ENCODE measurements at regions not wholly inside any gene's neighbourhood (a gene's known extent, or its start where the extent isn't known, plus 50 kb on each side); places are given as distances from the start of the nearest gene placed in this dataset.

DNA sequence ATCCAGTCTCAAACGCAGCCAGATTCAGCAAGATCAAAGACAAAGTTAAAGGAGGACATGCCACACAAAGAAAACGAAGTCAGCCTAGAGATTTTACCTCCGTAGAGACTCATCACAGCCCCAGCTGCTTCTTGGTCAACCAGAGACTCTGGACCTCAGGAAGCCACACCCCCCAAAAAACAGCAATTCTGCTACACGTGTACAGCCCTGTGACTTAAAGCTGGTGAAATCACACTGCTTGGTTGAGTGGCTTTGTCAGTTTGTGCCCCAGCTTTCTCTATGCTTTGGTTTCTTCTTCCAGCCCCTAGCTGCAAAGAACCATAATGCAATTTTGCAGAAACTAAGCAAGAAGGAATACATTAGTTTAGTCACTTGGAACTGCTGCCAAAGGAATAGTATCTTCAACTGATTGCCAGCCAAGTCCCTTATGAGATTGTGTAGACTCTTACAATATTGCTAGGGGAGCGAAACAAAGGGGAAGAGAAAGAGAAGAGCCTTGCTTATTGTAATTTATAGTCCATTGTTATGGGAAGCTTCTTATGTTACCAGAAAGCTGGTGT, 158.8 kb upstream of the ZNF462 start:
- Histone ChIP-seq H3K4me3 (ENCODE audit: low read depth, low read length, poor library complexity, severe bottlenecking) (no peak overlapping the region), H4K20me1 (ENCODE audit: insufficient read depth, low read length) (no peaks in the 10 kb centered on the region), H3K9me3 (ENCODE audit: low read length) (no peaks in the 10 kb centered on the region), H3K27ac (ENCODE audit: low read depth, low read length, poor library complexity, severe bottlenecking) (no peak overlapping the region), H3K4me1 (ENCODE audit: insufficient read depth, low read length, poor library complexity, severe bottlenecking) (no peaks in the 10 kb centered on the region), H3K36me3 (ENCODE audit: insufficient read depth, low read length) (no peaks in the 10 kb centered on the region), H3K79me2 (ENCODE audit: insufficient read depth, low read depth, low read length) (no peaks in the 10 kb centered on the region), H3K9me2 (ENCODE audit: insufficient read depth, low read length) (no peaks in the 10 kb centered on the region), H3K4me2 (ENCODE audit: low read length) (no peak overlapping the region), H2AFZ (ENCODE audit: low read length) (no peak overlapping the region)
- TF ChIP-seq, protein P1, sequence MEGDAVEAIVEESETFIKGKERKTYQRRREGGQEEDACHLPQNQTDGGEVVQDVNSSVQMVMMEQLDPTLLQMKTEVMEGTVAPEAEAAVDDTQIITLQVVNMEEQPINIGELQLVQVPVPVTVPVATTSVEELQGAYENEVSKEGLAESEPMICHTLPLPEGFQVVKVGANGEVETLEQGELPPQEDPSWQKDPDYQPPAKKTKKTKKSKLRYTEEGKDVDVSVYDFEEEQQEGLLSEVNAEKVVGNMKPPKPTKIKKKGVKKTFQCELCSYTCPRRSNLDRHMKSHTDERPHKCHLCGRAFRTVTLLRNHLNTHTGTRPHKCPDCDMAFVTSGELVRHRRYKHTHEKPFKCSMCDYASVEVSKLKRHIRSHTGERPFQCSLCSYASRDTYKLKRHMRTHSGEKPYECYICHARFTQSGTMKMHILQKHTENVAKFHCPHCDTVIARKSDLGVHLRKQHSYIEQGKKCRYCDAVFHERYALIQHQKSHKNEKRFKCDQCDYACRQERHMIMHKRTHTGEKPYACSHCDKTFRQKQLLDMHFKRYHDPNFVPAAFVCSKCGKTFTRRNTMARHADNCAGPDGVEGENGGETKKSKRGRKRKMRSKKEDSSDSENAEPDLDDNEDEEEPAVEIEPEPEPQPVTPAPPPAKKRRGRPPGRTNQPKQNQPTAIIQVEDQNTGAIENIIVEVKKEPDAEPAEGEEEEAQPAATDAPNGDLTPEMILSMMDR (conservative IDR thresholded peaks at IDR 0.05; ENCODE audit: low read length) = no peak
- no peak for TF ChIP-seq EZH2phosphoT487 (IDR thresholded peaks at IDR 0.05; ENCODE audit: borderline replicate concordance, low read depth, low read length)
- intact Hi-C loops (cut with micrococcal nuclease; ENCODE audit: unreplicated experiment) = no loop called here
- no TSS peak for BruUV-seq (replicated peaks)
- no peak for DNase-seq (ENCODE audit: low spot score)
- CTCF ChIA-PET (ENCODE audit: unreplicated experiment) = no interaction called here
- POLR2A ChIA-PET = no interaction called here

DNA sequence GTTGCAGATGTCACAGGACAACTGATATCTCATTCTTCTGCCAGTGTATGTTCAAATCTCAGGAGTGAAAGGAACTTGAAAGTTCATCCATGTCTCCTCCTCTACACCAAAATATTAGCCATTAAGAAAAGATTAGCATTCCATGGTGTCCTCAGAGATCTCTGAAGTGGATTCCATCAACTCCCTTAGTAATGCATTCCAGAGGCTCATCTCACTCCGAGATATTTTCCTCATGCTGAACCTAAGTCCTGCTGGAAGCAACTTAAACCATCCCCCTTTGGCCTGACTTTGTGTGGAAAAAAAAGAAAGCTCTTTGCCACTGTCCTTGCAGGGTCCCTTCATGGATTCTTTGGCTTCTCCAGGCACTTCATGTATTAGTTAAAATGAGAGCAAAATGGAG, 155.7 kb upstream of the ZNF462 start:
- DNase-seq (ENCODE audit: low spot score) = no peak

More for the DNA sequence above, 155.7 kb upstream of the ZNF462 start:
- H4K20me1 ChIP-seq (ENCODE audit: insufficient read depth, low read length) = no peaks in the 10 kb centered on the region
- no TSS peak for BruUV-seq (replicated peaks)
- no peaks in the 10 kb centered on the region for H3K79me2 ChIP-seq (ENCODE audit: insufficient read depth, low read depth, low read length)
- no peaks in the 10 kb centered on the region for H3K9me3 ChIP-seq (ENCODE audit: low read length)
- no peak overlapping the region for H3K27ac ChIP-seq (ENCODE audit: low read depth, low read length, poor library complexity, severe bottlenecking)
- CTCF ChIA-PET (ENCODE audit: unreplicated experiment) = interaction anchor here (0.5 kb wide), 1 partner anchor 10 kb away, joined by 4 read pairs; no protein-coding TSS in a partner anchor
- intact Hi-C loops (cut with micrococcal nuclease; ENCODE audit: unreplicated experiment) = no loop called here
- no peak overlapping the region for H3K4me2 ChIP-seq (ENCODE audit: low read length)
- H3K4me3 ChIP-seq (ENCODE audit: low read depth, low read length, poor library complexity, severe bottlenecking) = no peak overlapping the region
- H3K4me1 ChIP-seq (ENCODE audit: insufficient read depth, low read length, poor library complexity, severe bottlenecking) = no peaks in the 10 kb centered on the region
- no peak overlapping the region for H2AFZ ChIP-seq (ENCODE audit: low read length)
- H3K36me3 ChIP-seq (ENCODE audit: insufficient read depth, low read length) = no peaks in the 10 kb centered on the region
- POLR2A ChIA-PET = no interaction called here
- TF ChIP-seq, protein P1 (conservative IDR thresholded peaks at IDR 0.05; ENCODE audit: low read length) = no peak
- no peak for TF ChIP-seq EZH2phosphoT487 (IDR thresholded peaks at IDR 0.05; ENCODE audit: borderline replicate concordance, low read depth, low read length)
- H3K9me2 ChIP-seq (ENCODE audit: insufficient read depth, low read length) = no peaks in the 10 kb centered on the region
